ENCODE measurements at regions not wholly inside any gene's neighbourhood (a gene's known extent, or its start where the extent isn't known, plus 50 kb on each side); places are given as distances from the start of the nearest gene placed in this dataset.
"Not testable (repeated sequence)": the region's sequence is repeated elsewhere in the genome, so short reads cannot be mapped to it uniquely, and the experiment has no call there.

GRCh38 chr5:153237671-153238332 is 252.7 kb upstream of the GRIA1 start:
- no peak for DNase-seq (ENCODE audit: low read depth in 2 of 2)

GRCh38 chr5:153257381-153257780 is 233.1 kb upstream of the GRIA1 start:
- DNase-seq (ENCODE audit: low read depth in 2 of 2), result no peak

DNA sequence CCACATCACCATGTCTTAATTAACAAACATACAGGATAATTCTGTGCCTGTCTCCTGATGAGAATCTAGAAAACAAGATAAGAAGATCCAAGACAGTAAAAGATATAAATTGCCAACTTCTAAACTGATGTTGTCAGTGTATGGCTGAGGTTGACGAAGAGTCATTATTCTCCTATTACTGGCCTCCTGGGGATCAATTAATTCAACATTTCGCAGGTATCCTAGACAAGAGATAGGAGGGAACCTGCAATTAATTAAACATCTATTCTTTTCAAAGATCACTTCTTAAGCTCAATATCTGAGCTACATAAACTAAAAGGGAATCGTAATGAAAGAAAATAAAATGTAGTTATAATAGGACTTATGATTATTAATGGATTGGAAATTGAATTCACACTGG is 232.0 kb upstream of the GRIA1 start:
- DNase-seq (ENCODE audit: low read depth in 2 of 2), result no peak

GRCh38 chr5:153267506-153267905 is 223.0 kb upstream of the GRIA1 start:
- no peak for DNase-seq (ENCODE audit: low read depth in 2 of 2)

DNA sequence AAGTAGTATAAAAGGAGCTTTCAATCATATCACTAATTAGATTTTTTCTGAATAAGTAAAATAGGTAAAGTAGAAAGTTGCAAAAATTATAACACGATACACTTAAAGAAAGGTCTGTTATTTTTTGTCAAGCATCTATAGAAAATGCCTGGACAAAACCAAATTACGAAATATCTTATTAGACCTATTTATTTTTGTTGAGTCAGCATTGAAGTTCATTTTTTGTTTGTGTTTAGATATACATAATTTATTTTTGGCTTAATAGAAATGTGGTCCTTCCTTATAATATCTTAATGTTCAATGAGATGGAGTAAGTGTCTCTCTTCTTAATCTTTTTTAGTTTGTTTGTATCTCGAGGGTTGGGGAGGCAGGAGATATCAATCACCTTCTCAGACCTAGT is 214.8 kb upstream of the GRIA1 start:
- DNase-seq (ENCODE audit: low read depth in 2 of 2), result no peak

- no peak for DNase-seq (ENCODE audit: low read depth in 2 of 2)
Observed at GRCh38 chr5:153276151-153276550, 214.3 kb upstream of the GRIA1 start.

- DNase-seq (ENCODE audit: low read depth in 2 of 2), result not testable (repeated sequence)
Observed at GRCh38 chr5:153296251-153296844, 194.1 kb upstream of the GRIA1 start.

- no peak for DNase-seq (ENCODE audit: low read depth in 2 of 2)
Observed at GRCh38 chr5:153299891-153300290, 190.6 kb upstream of the GRIA1 start.

DNA sequence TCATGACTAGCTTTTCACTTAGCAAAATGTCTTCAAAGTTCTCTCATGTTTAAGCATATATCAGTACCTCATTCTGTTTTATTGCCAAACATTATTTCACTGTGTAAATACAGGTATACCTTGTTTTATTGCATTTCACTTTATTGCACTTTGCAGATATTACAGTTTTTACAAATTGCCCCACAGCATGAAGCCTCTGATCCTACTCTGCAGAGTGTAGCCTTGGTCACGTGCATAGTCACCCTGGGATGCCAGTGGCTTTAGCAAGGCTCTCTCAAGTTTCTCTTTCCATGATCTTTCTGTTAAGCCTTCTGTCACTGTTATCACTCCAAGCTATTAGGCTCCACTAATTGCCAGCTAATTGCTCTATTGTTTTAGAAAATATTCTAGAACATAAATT is 182.2 kb upstream of the GRIA1 start:
- no peak for DNase-seq (ENCODE audit: low read depth in 2 of 2)

- DNase-seq (ENCODE audit: low read depth in 2 of 2), result no peak
Observed at GRCh38 chr5:153318556-153318955, 171.9 kb upstream of the GRIA1 start.

DNA sequence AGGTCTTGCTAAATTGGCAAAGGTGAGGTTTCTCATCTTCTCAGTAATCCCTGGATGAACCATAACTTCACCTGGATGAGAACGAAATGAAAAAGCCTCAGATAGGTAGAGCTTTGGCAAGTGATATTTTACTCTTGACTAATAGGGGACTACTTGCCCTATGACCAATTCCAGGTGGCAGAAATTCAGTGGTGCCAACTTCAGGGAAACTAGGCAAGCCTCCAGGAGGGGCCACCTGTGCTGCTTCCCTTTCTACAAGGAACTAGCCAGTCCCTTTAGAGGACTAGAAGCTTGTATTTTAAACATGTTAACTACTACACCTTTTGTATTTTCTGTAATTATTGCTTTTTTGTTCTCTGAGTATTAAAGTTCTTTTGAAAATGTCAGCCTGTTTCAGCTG is 169.0 kb upstream of the GRIA1 start:
- DNase-seq (ENCODE audit: low read depth in 2 of 2), result no peak

DNA sequence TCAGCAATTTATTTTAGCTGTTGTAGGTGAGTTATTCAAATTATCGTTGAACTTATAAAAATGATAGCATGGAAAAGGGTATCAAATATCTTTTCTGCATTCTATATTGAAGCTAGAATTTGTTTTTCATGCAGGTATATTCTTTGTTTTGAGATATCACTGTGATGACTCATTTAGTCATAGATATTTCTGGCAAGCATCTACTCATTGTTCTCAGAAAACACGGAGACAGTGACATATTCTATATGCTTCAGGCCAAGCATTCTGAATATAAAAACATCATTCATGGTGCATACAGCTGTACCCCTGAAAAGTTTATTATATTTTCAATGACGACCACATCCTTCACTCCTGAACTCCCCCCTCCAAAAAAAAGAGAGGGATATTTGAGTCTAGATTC is 150.3 kb upstream of the GRIA1 start:
- no peak for DNase-seq (ENCODE audit: low read depth in 2 of 2)

GRCh38 chr5:153340738-153341137 is 149.7 kb upstream of the GRIA1 start:
- no peak for DNase-seq (ENCODE audit: low read depth in 2 of 2)

DNA sequence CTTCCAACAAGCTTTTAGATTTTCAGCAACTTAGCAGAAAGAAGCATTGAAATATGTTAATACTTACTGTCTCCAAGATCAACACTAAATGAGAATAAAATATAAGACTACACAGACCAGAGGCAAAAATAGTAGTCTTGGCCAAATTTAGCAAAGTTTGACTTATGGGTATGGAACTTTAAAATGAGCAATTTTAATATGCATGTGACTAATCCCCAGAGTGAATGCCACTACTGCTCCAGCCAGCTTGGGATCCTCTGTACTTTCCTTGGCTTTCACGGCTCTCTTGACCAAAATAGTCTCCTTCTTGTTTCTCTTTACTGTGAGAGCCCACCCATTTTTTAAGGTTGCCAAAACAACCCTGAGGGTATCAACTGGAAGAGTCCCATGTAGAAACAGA is 148.0 kb upstream of the GRIA1 start:
- no peak for DNase-seq (ENCODE audit: low read depth in 2 of 2)

- DNase-seq (ENCODE audit: low read depth in 2 of 2), result no peak
Observed at GRCh38 chr5:153347611-153348010, 142.9 kb upstream of the GRIA1 start.

GRCh38 chr5:153350175-153350883 is 140.1 kb upstream of the GRIA1 start:
- DNase-seq (ENCODE audit: low read depth in 2 of 2), result no peak

DNA sequence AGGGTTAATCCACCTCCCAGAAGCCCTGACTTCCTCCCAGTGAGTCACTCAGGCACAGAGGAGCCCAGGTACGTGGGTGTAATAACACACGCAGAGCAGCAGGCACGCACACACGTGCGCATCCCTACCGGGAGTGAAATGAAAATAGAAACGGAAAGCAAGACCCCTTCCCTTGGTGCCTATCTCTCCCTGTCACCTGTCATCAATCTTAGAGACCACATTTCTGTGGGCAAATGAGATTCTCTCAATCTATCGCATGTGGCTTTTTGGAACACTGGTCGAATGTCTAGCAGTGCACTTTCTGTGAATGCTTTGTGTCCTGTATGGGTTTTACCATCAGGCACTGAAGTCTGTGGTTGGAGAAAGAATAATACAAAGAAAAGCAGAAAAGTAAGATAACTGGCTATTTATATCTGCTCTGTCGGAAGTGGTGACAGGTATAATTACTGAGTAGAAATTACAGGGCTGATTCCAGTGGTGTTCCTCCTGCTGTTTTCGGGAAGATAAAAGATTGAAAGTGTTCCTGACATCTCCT is 137.7 kb upstream of the GRIA1 start:
- DNase-seq (ENCODE audit: low read depth in 2 of 2), result peak in 1 of 2 donors; percentile 12

DNA sequence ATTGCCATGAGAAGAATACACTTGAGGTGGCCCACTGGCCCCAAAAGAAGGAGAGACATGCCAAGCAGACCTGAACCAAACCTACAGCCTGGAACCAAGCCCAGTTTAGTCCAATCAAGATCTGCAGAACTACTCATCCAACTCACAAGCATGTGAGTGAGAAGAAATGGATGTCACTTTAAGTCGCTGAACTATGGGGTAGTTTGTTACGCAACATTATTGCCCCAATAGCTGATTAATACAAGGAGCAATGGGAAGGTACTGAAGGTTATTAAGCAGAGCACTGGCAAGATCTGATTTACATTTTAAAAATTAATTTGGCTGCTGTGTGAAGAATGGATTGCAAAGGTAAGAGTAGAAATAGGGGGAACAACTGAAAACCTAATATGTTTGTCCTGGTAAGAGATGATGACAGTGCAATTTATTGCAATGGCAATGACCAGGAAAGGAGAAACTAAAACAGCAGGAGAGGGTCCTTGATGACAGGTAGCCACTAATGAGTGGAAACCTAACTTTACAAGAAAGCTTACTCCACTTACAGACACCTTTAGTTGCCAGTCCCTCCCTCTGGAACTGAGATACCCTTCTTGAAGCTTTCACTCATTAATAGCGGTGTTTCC is 132.9 kb upstream of the GRIA1 start:
- DNase-seq (ENCODE audit: low read depth in 2 of 2), result no peak

- no peak for DNase-seq (ENCODE audit: low read depth in 2 of 2)
Observed at GRCh38 chr5:153358315-153358976, 132.0 kb upstream of the GRIA1 start.

DNA sequence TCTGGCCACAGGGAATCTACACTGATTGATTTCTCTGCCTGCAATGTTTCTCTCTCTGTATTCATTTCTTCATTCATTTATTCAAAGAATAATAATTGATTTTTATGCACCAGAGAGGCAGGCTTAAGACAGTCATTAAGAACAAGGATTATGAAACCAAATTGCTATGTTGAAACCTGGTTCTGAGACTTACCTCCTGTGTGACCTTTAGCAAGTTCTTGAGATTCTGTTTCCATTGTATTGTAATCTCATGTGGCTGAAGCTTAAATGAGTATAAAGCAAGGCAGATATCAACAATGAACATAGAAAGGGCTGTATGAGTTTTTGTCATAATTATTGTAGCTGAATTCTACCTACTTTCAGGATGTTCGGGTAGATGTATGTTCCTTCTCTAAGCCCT is 129.6 kb upstream of the GRIA1 start:
- no peak for DNase-seq (ENCODE audit: low read depth in 2 of 2)

- DNase-seq (ENCODE audit: low read depth in 2 of 2), result no peak
Observed at GRCh38 chr5:153361735-153362409, 128.6 kb upstream of the GRIA1 start.

Measured in stimulated activated CD8-positive, alpha-beta memory T cell treated with anti-CD3 and anti-CD28 coated beads, Interleukin-7, amount 100 ng/mL, for 4 hours (primary cell).